HG02885 (cell line): ENCODE measurements at regions not wholly inside any gene's neighbourhood (a gene's known extent, or its start where the extent isn't known, plus 50 kb on each side); places are given as distances from the start of the nearest gene placed in this dataset.
A peak's percentile ranks its signal among the peaks of the same experiment; 100 is the strongest.
"Not testable (repeated sequence)": the region's sequence is repeated elsewhere in the genome, so short reads cannot be mapped to it uniquely, and the experiment has no call there.

Source experiments
- ATAC-seq: cut with Tn5 transposase; IDR thresholded peaks from one replicate; pipeline ENCODE4 v1.9.1; 2021; ENCODE audit warnings: mild to moderate bottlenecking; ENCODE audit not compliant: unreplicated experiment, poor library complexity

GRCh38 chr5:58312299-58312698 is 147.6 kb downstream of the PLK2 start:
- ATAC-seq: no peak

GRCh38 chr5:58311526-58311925 is 148.4 kb downstream of the PLK2 start:
- no peak for ATAC-seq

GRCh38 chr5:58308384-58308783 is 151.5 kb downstream of the PLK2 start:
- not testable (repeated sequence) for ATAC-seq

- ATAC-seq: no peak
These were observed 159.5 kb downstream of the PLK2 start for GRCh38 chr5:58300346-58300895.

GRCh38 chr5:58299256-58299655 is 160.6 kb downstream of the PLK2 start:
- no peak for ATAC-seq

GRCh38 chr5:58294598-58295305 is 165.1 kb downstream of the PLK2 start:
- ATAC-seq: peak; percentile 58

GRCh38 chr5:58288275-58288674 is 171.6 kb downstream of the PLK2 start:
- not testable (repeated sequence) for ATAC-seq

GRCh38 chr5:58286741-58287140 is 173.1 kb downstream of the PLK2 start:
- no peak for ATAC-seq

GRCh38 chr5:58285900-58286299 is 174.0 kb downstream of the PLK2 start:
- no peak for ATAC-seq

GRCh38 chr5:58284886-58285285 is 175.0 kb downstream of the PLK2 start:
- ATAC-seq: no peak

- no peak for ATAC-seq
These were observed 178.7 kb downstream of the PLK2 start for GRCh38 chr5:58281189-58281588.

- ATAC-seq: no peak
These were observed 180.6 kb downstream of the PLK2 start for GRCh38 chr5:58279259-58279658.

GRCh38 chr5:58276431-58276830 is 183.5 kb downstream of the PLK2 start:
- ATAC-seq: no peak

- no peak for ATAC-seq
These were observed 184.4 kb downstream of the PLK2 start for GRCh38 chr5:58275516-58275915.

- ATAC-seq: no peak
These were observed 185.7 kb downstream of the PLK2 start for GRCh38 chr5:58274191-58274590.

GRCh38 chr5:58273711-58274110 is 186.2 kb downstream of the PLK2 start:
- ATAC-seq: no peak

GRCh38 chr5:58268268-58268667 is 191.6 kb downstream of the PLK2 start:
- no peak for ATAC-seq

GRCh38 chr5:58266402-58266801 is 193.5 kb downstream of the PLK2 start:
- ATAC-seq: no peak

- ATAC-seq: no peak
These were observed 194.5 kb downstream of the PLK2 start for GRCh38 chr5:58265246-58265930.

GRCh38 chr5:58264276-58264675 is 195.6 kb downstream of the PLK2 start:
- ATAC-seq: no peak

- no peak for ATAC-seq
These were observed 196.6 kb downstream of the PLK2 start for GRCh38 chr5:58263296-58263695.

GRCh38 chr5:58262226-58262625 is 197.7 kb downstream of the PLK2 start:
- ATAC-seq: no peak
